LNCaP clone FGC (cell line): ENCODE measurements at regions not wholly inside any gene's neighbourhood (a gene's known extent, or its start where the extent isn't known, plus 50 kb on each side); places are given as distances from the start of the nearest gene placed in this dataset.

Source experiments
- DNase-seq: peaks from one replicate; pipeline ENCODE4 v3.0.0-alpha.2; 2011; ENCODE audit warnings: low read depth
- H3K4me3 ChIP-seq: 2 replicates; pipeline ENCODE4 v1.5.1; 2011; ENCODE audit warnings: mild to moderate bottlenecking, low read depth, low read length, control low read depth
- TF ChIP-seq, protein P1 (sequence below): IDR thresholded peaks from 2 replicates; pipeline ENCODE4 v1.5.1; 2012; ENCODE audit warnings: mild to moderate bottlenecking; ENCODE audit not compliant: control insufficient read depth, insufficient read depth; ENCODE audit errors: extremely low read depth

DNA sequence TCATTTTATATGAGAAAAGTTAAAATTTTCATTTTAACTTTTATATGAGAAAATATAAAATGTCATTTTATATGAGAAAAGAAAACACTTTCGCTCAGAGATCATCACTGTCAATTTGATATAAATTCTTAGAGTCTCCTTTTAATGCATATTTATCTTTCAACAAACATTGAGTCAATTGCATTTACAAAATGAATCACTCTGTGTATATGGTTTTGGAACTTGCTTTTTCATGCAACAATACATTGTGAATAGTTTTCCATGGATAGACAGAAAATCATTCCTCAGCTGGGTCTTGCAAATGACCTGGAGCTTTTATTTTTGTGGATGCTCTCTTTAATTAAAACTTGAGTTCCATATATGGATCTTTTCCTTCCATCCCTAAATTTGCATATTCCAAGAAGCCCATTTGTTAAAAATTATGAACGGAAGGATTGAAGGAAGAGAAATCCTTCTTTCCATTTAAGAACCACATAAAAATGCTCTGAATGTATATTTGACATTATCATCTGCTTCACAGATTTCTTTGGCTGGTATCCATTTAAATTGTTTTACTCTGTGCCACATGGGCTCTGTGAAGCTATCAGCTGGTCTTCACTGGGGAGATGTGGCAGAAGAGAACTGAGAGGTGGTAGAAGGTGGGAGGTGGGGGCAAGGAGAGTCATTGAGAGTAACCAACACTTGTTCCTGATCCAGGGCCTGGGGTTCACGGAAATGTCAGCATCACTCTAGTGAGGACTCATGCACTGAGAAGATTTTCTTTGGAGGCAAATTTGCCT, 104.1 kb downstream of the QPCT start:
- H3K4me3 ChIP-seq, result no peak overlapping the region
- TF ChIP-seq, protein P1, sequence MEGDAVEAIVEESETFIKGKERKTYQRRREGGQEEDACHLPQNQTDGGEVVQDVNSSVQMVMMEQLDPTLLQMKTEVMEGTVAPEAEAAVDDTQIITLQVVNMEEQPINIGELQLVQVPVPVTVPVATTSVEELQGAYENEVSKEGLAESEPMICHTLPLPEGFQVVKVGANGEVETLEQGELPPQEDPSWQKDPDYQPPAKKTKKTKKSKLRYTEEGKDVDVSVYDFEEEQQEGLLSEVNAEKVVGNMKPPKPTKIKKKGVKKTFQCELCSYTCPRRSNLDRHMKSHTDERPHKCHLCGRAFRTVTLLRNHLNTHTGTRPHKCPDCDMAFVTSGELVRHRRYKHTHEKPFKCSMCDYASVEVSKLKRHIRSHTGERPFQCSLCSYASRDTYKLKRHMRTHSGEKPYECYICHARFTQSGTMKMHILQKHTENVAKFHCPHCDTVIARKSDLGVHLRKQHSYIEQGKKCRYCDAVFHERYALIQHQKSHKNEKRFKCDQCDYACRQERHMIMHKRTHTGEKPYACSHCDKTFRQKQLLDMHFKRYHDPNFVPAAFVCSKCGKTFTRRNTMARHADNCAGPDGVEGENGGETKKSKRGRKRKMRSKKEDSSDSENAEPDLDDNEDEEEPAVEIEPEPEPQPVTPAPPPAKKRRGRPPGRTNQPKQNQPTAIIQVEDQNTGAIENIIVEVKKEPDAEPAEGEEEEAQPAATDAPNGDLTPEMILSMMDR, result no peak
- DNase-seq, result no peak

DNA sequence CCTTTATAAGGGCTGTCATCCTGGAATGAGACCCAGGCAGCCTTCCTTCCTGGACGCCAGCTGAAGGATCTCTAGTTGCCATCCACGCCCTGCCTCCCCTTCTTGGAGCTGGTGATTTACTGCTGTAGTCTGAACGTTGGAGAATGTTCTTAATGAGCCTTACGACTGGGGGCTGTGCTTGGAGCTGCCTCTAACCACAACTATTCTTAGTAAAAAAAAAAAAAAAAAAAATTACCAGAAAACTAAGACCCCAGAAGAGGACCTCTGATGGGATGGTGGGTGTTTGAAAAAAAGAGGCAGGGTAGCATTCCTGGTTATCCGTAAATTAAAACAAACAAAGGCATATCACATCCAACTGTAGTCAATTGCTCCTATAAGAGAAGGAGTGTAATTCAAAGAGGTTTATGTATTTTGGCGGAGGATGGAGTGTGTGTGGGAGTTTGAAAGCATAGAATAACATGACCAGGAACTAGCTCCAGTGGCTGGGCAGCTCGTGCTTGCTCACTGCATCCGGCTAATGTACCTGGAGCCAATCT, 105.4 kb downstream of the QPCT start:
- TF ChIP-seq, protein P1, result no peak
- H3K4me3 ChIP-seq, result no peak overlapping the region
- no peak for DNase-seq

DNA sequence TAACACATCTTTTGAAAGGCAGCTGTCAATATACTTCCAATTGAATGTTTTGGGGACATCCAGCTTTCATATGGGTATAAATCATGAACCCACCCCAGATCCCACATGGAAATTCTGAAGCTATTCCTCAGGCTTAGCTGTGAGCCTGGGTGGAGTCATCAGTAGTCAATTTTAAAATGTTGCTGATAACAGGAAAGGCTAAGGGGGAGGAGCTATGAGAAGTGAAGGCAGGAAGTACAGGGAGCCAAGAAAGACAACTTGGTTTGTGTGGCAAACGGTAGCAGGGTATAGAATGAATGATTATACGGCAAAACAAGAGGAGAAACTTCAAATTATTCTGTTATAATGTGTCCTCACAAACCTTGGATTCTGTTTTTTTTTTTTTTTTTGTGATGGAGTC, 108.6 kb downstream of the QPCT start:
- TF ChIP-seq, protein P1, result no peak
- no peak for DNase-seq
- no peak overlapping the region for H3K4me3 ChIP-seq

DNA sequence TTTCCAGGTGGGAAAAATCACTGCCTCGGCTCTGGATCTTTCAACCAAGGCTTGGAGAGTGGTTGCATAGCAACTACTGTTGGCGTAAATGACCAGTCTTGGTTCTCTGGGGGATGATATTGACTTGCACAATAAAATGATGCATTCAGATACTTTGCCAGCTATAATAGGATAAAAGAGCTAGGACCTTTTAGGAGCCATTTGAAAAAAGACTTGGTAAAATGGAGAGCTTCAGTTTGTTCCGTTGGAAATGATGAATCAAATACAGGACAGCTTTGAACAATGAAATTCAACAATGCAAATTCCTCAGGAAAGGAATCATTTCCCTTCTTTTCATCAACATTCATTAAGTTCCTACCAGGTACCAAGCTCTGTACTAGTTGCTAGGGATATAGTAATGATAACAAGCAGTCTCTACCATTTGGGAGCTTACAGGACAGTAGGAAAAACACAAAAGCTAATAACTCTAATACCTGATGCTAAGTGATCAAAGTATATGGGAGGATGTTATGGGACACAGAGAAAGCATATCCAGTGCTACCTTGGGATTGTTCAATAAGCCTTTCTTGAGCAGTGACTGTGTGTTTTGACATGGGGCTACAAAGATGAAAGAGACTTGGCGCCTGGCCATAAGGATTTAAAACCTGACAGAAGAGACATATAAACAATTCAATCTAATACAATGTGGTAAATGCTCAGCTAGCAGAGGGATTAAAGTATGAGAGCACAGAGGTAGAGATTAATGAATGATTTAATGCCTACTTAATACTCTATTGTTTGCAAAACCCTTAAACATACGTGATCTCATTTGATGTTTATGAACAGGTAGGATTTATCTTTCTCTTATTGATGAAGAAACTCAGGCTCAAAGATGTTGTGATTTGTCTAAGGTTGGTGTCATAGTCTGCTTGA, 110.7 kb downstream of the QPCT start:
- no peak overlapping the region for H3K4me3 ChIP-seq
- DNase-seq, result no peak
- TF ChIP-seq, protein P1, result no peak

DNA sequence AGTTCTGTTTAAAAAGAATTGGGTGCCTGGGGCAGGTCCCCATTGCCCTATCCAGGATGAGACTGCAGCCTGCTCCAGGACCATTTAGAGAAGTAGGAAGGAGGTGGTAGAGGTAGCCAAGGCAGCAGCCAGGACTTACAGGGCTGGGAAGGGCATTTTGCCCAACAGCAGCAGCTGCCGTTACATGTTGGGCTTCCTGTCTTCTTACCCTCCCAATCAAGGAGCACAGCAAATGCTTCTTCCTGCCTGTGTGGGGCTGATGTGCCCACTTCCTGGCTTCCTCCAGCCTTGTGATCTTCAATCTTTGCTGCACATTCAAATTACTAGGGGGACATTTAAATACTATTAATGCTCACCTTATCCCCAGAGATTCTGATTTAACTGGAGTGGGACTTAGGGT, 112.0 kb downstream of the QPCT start:
- TF ChIP-seq, protein P1, result no peak
- DNase-seq, result no peak
- no peak overlapping the region for H3K4me3 ChIP-seq

DNA sequence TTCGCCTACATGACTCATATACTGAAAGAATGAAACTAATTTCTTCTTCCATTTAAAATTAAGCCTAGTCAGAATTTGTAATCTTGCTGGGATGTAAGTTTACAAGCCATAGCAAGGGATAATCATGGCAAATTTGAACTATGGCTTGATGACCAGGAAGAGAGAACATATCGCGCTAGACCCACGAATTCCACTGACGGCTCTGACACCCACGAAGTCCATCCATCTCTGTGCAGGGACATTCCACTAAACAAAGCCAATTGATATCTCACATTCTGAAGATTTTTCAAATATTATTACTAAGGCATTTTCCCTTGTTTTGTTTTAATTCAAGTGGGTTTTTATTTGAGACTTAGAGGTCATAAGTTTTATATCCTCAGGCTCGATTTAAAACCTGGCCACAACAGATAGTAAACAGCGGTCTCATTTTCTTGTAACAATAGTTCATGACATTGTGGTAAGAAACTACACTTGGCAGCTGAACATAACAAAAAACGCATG, 113.0 kb downstream of the QPCT start:
- no peak for DNase-seq
- no peak overlapping the region for H3K4me3 ChIP-seq
- TF ChIP-seq, protein P1, result no peak
